HG02970 (cell line): ENCODE measurements at regions not wholly inside any gene's neighbourhood (a gene's known extent, or its start where the extent isn't known, plus 50 kb on each side); places are given as distances from the start of the nearest gene placed in this dataset.
"Not testable (repeated sequence)": the region's sequence is repeated elsewhere in the genome, so short reads cannot be mapped to it uniquely, and the experiment has no call there.

Source experiments
- ATAC-seq: cut with Tn5 transposase; IDR thresholded peaks from one replicate; pipeline ENCODE4 v1.9.1; 2021; ENCODE audit warnings: mild to moderate bottlenecking, moderate library complexity, moderate number of reproducible peaks; ENCODE audit not compliant: unreplicated experiment, low FRiP score

GRCh38 chr10:89942217-89942616 lies 240.8 kb downstream of the KIF20B start:
- no peak for ATAC-seq

- ATAC-seq: no peak
Measured at GRCh38 chr10:89944138-89944537, 242.7 kb downstream of the KIF20B start.

DNA sequence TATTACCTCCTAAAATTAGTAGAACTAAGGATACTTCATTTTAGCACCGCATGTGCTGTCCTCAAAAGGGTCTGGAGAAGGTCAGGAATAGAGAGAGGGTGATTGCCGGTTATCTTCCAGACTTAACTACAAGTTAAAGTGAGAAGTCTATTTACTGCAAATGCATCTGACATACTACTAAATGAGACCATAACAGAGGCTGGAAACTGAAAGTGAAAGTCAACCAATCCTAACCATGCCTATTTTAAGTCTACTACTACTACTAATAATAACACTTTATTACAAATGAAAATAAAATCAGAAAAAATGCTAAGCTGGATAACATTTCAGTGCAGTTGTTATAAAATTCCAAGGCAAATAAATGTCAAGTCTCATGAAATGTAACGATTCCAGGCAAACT lies 244.7 kb downstream of the KIF20B start:
- no peak for ATAC-seq

DNA sequence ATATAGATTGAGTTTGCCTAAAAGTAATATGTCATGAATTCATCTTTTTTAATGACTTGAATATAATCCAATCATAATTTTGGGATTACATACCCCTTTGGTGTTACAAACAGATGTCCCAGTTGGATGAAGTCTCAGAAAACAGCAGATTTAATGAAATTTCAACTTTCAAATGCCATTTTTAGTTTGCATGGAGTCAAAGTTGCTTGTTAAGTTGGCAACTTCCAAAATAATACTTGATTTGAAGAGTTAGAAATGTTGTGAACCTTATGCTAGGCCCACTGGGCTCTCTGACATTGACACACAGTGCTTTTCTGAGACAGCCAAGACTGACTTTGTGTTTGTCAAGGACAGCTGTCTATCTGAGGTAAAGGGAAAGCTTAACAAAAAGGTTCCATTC lies 248.1 kb downstream of the KIF20B start:
- no peak for ATAC-seq

DNA sequence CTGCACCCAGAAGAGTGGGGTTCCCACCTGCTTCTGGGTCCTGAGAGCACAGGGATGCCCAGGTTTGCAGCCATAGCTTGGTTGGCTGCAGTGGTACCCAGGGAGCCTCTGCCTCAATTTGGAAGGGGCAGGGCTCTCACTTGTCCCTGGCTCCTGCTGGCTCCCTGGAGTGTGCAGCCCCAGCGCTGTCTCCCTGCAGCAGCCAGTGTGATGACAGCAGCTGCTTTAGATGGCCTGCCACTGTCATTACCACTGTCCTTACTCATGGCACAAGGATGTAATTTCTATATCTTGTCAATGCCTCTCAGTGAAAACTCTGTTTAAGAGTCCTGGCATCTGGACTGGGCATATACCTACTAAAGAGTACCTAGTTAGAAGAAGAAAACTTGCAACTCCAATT lies 250.9 kb downstream of the KIF20B start:
- no peak for ATAC-seq

DNA sequence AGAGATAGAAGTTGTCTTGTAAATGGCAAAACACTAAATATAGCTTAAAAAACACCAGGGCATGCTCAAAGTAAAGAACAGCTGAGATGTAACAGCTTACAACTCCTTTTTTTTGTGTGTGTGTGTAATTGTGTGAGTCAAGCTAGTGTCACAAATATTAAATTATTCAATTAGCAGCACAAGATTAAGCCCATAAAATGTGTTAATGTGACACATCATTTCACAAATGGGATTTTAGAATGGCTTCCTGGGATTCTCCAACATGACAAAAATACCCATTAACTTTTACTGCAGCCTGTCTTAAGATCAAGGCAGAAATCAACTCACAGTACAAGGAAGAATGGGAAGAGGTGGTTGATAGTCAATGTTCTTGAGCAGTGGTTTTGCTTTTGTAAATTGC lies 251.4 kb downstream of the KIF20B start:
- ATAC-seq: no peak

- no peak for ATAC-seq
Measured at GRCh38 chr10:89954061-89954460, 252.7 kb downstream of the KIF20B start.

DNA sequence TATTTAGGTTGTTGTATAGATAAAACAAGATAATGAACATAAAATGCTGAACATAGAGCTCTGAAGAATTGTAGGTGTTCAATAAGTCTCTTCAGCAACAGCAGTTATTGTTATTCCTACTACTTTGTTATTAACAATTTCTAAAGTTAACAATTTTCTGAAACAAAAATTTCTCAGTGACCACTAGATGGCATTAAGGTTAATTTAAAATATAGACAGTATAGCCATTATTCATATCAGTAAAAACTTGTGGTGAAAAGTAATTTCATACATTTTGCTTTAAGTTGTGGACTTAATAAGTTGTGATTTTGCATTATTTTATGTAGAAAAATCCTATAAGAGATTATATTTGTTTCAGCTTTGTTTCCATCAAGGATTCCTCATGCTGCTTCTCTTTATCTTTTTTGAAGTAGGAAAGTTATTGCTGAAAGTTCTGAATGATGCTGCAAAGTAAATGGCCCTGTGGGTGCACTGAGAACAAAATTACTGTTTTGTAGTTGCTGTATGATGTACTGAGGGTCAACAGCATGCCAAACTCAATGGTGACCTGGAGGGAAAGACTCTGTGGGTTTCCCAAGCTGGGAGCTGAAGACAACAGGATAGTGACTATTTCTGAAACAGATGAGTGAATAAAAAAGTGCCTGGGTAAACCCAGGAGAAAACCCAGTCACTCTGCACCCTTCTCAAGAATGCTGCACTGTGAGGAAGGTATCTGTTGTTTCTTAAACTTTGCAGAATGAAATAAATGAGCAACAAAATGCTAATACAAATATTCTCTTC lies 253.6 kb downstream of the KIF20B start:
- no peak for ATAC-seq

GRCh38 chr10:89959433-89960110 lies 258.2 kb downstream of the KIF20B start:
- ATAC-seq: no peak

GRCh38 chr10:89963451-89964102 lies 262.2 kb downstream of the KIF20B start:
- ATAC-seq: no peak

GRCh38 chr10:89966211-89966610 lies 264.8 kb downstream of the KIF20B start:
- no peak for ATAC-seq

DNA sequence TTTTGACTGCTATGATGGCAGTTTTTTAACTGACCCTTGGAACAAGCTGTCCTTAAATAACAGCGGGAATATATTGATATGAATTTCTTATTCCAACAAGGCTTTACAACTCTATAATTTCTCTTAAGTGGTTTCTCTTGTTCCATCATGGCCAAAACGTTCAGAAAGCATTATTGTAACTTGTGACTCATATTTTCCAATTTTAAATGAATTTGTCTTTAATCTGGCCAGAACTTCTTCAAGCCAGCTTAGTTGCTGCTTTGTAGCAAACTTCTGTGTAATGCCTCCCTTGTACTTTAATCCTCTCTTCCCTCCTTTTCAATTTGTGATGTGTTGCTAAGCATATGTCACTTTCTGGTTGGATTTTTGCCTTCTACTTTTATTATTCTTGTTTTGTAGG lies 271.9 kb downstream of the KIF20B start:
- no peak for ATAC-seq

DNA sequence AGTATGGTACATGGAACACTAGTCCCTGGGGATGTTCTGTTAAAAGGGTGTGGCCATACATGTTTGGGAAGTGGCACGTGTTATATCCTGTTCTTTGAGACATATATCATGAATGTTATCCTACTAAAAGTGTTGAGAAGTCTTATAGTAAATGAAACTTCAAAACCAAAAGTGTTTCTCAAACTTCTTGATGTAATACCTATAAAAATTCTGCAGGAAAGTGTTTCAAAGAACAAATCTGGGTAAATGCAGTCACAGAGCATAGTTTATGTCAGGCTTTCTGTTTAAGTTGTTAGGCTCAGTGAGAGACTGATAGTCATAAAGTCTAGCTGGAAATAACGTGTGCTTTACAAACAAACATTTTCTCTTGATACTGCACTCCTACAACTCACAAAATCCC lies 273.7 kb downstream of the KIF20B start:
- ATAC-seq: no peak

DNA sequence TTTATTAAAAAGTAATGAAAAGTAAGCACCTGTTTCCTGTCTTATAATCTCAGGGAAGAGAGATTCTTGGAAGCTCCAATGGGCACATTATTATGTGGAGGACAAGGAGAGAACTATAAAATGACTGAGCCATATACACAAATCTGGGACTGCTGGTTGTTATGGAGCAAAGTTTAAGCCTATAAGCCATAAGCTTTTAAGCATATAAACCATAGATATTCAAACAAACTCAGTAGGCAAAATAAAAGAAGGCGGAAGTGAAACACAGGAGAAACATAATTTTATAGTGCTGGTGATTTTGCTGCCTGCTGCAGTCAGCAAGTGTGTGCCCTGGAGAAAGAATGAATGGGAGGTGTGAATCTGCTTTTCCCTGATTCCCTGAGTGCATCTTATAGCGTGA lies 274.4 kb downstream of the KIF20B start:
- ATAC-seq: no peak

GRCh38 chr10:89978081-89978480 lies 276.7 kb downstream of the KIF20B start:
- ATAC-seq: no peak

GRCh38 chr10:89979726-89980125 lies 278.3 kb downstream of the KIF20B start:
- ATAC-seq: no peak

DNA sequence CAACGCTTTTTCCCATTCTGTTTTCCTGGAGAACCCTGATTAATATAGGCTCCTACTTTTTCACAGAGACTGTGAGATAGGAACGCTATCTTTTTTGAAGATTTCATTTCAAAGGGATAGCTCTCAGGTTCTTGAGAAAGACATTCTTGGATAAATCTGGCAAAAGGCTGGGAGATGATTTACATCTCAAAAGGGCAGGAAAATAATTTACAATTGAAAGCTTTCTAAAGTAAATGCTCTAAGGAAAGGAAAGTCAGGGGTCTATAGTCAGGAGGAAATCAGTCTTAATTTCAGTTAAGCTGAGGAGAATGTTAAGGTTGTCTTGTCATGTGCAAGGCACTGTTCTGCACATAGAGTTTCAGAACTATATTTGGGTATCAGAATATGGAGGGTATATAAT lies 278.8 kb downstream of the KIF20B start:
- ATAC-seq: no peak

DNA sequence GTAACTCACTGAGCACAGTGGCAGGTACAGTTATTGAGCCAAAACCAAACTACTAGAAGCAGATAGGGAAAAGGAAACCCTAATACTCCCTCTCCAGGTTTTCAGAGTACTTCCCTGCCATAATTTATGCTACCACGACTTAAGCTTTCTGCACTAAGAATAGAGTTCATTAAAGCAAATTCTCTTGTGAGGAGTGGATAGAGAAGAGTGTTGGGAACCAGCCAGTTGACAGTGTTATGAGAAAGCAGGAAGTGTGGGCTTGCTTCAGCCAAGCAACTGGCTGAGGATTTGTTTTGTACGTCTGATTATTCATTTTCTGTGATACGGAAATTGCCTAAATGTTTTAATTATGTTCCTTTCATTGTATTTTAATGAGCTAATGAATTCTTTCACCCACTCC lies 280.5 kb downstream of the KIF20B start:
- no peak for ATAC-seq

DNA sequence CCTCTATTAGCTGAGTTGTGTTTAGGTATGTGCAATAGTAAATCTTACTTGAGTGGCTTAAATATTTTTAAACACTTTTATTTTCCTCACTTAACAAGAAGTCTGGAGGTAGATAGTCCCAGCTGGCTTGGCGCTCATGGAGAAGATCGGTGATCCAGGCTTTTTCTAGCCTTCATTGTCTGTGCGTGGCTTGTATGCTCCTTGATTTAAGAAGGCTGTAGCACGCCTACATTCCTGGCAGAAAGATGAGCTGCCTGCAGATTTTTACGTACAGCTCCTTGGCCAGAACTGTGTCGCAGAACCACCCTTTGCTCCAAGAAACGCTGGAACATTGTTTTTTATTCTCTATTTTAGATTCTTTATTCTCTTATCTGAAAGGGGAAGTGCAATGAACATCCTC lies 284.1 kb downstream of the KIF20B start:
- ATAC-seq: no peak

- ATAC-seq: not testable (repeated sequence)
Measured at GRCh38 chr10:89988361-89988760, 287.0 kb downstream of the KIF20B start.

GRCh38 chr10:89992575-89992974 lies 291.2 kb downstream of the KIF20B start:
- ATAC-seq: no peak

GRCh38 chr10:90007226-90007625 lies 305.8 kb downstream of the KIF20B start:
- no peak for ATAC-seq
